ENCODE measurements at regions not wholly inside any gene's neighbourhood (a gene's known extent, or its start where the extent isn't known, plus 50 kb on each side); places are given as distances from the start of the nearest gene placed in this dataset.

- Histone ChIP-seq H3K9me2 (ENCODE audit: insufficient read depth) (no peaks in the 10 kb centered on the region), H3K4me3 (replicated peaks in 1 of 2; ENCODE audit: low read depth in 1 of 2, low read length in 2 of 2) (no peak overlapping the region), H3K27ac (ENCODE audit: low read depth, low read length) (no peak overlapping the region), H3K27me3 (ENCODE audit: insufficient read depth, low read length) (peaks cover 17% of the 10 kb centered on the region; the same call in 1 of the 2 replicates), H2AFZ (ENCODE audit: low read depth, low read length, poor library complexity, severe bottlenecking) (no peak overlapping the region), H3K4me2 (ENCODE audit: low read length) (no peak overlapping the region), H3K36me3 (ENCODE audit: control insufficient read depth in 1 of 2, insufficient read depth in 2 of 2, low read length in 2 of 2) (no peaks in the 10 kb centered on the region), H3K79me2 (ENCODE audit: insufficient read depth, low read length) (no peaks in the 10 kb centered on the region), H3K9me3 (ENCODE audit: control insufficient read depth in 1 of 2, insufficient read depth in 1 of 2, low read depth in 1 of 2, low read length in 2 of 2) (no peaks in the 10 kb centered on the region), H4K20me1 (ENCODE audit: insufficient read depth) (no peaks in the 10 kb centered on the region), H3K4me1 (ENCODE audit: control insufficient read depth in 1 of 2, insufficient read depth in 2 of 2, low read length in 2 of 2) (no peaks in the 10 kb centered on the region), H3K9ac (ENCODE audit: low read length) (no peak overlapping the region)
- ATAC-seq (no peak), DNase-seq (ENCODE audit: low read depth, low spot score) (no peak)
- ChIA-PET CTCF (no interaction called here), RAD21 (ENCODE audit: low non-redundant PET in 1 of 2, low total read pairs in 2 of 2, uncharacterized antibody in 2 of 2, unreplicated experiment in 2 of 2) (no interaction called here), POLR2A (no interaction called here)
- intact Hi-C loops (cut with micrococcal nuclease) = no loop called here
- TF ChIP-seq EGR1 (IDR thresholded peaks at IDR 0.05; ENCODE audit: low read depth) (no peak), ZFX (IDR thresholded peaks at IDR 0.05) (no peak), REST (IDR thresholded peaks at IDR 0.05; ENCODE audit: low read depth) (no peak), CTCF (IDR thresholded peaks at IDR 0.05 in 2 of 3, conservative IDR thresholded peaks at IDR 0.05 in 1 of 3; ENCODE audit: borderline replicate concordance in 1 of 3, insufficient read depth in 1 of 3, low read depth in 2 of 3, low read length in 2 of 3) (no peak), YY1 (IDR thresholded peaks at IDR 0.05; ENCODE audit: extremely low read depth, insufficient replicate concordance, low read depth, low read length) (no peak), MAX (IDR thresholded peaks at IDR 0.05) (no peak), ZNF274 (IDR thresholded peaks at IDR 0.05; ENCODE audit: low read depth, low read length) (no peak), EZH2phosphoT487 (IDR thresholded peaks at IDR 0.05; ENCODE audit: borderline replicate concordance) (no peak)
- TF ChIP-seq, protein P1, sequence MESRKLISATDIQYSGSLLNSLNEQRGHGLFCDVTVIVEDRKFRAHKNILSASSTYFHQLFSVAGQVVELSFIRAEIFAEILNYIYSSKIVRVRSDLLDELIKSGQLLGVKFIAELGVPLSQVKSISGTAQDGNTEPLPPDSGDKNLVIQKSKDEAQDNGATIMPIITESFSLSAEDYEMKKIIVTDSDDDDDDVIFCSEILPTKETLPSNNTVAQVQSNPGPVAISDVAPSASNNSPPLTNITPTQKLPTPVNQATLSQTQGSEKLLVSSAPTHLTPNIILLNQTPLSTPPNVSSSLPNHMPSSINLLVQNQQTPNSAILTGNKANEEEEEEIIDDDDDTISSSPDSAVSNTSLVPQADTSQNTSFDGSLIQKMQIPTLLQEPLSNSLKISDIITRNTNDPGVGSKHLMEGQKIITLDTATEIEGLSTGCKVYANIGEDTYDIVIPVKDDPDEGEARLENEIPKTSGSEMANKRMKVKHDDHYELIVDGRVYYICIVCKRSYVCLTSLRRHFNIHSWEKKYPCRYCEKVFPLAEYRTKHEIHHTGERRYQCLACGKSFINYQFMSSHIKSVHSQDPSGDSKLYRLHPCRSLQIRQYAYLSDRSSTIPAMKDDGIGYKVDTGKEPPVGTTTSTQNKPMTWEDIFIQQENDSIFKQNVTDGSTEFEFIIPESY (IDR thresholded peaks at IDR 0.05; ENCODE audit: extremely low read depth, insufficient replicate concordance, low read length) = no peak
- BruUV-seq (replicated peaks) = no TSS peak
Measured at GRCh38 chr22:48891688-48892577, 935.7 kb downstream of the BRD1 start.
